ENCODE measurements at regions not wholly inside any gene's neighbourhood (a gene's known extent, or its start where the extent isn't known, plus 50 kb on each side); places are given as distances from the start of the nearest gene placed in this dataset.

DNA sequence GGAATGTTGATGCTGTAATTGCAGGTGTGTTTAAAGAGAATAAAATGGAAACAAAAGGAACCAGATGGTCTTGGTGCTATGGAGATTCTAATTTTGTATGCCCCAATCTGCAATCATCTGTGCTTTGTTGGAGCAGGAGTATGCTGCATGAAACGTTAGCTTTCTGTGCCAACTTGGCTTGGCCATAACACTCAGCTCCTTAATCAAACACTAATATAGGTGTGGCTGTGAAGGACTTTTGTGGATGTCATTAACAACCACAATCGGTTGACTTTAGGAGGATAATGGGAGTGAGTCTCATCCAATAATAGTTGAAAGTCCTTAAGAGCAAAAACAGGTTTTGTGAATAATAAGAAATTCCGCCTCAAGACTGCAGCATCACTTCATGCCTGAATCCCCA, 399.2 kb downstream of the NLGN4X start:
- no peak for DNase-seq (ENCODE audit: low read depth in 1 of 2, low spot score in 1 of 2)

DNA sequence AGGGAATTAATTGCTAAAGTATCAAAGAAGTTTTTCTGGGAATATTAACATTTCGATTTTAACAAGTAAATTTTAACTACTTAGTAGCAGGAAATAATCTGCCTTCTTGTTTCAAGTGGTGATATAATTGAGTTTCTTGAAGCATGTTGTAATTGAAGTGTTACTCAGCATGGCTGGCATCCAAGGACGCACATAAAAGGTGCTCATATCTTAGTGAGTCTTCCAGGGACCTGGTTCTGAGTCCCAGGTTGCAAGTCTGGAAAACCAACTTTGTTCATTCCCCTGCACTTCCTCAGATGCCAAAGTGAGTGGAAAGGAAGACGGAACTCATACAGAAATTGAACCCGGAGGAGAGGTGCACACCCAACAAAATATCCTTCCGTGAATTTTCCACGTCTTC, 399.6 kb downstream of the NLGN4X start:
- no peak for DNase-seq (ENCODE audit: low read depth in 1 of 2, low spot score in 1 of 2)

DNA sequence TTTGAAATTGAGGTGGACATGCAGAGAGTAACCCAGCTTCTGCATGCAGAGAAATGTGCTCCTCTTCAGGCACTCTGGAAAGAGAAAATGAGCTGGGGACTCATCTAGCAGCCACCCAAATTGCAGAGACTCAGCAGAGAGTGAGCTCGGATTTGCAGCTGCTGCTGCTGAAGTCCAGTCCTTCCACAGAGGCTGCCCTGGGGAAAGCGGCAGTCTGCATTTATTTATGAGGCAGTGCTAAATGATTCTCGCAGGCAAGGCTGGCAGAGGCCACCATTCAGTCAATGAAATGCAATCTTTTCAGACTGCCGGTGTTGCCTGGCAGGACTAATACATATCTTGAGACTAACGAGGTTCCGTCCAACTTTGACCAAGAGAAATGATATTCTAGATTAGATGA, 404.8 kb downstream of the NLGN4X start:
- DNase-seq (ENCODE audit: low read depth in 1 of 2, low spot score in 1 of 2) = no peak

DNA sequence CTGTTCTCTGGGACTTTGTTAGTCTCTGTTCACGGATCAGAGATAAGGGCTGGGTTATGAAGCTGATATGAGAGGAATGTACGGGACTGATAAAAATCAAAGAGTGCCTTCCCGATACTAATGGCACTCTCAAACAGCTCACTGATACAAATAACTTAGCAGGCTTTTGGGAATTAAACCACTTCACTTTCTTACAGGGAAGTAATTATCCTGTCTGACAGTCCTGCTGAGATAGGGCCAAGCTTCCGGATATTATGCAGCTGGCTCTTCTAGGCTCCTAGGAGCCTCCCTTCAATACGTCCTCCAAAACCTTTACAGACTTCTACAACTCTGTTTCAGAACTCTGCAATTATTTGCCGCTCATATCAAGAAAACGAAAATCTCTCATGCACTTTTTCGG, 418.0 kb downstream of the NLGN4X start:
- DNase-seq (ENCODE audit: low read depth in 1 of 2, low spot score in 1 of 2) = no peak

DNA sequence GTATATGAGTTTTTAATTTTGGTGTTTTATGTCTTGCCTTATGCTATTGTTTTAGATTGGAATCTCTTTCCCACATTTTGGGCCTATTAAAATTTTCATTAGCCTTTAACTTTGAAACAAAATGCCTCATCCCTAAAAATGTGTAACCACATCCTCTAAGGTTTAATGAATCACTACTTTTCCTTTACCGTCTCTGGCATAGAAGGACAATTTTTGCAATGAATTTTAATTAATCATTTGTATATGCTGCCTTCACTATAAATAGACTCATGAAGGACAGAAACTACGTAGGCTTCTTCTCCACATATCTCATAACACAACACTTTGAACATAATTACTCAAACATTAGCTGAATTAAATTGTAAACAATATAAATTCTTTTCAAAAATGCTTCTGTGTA, 421.5 kb downstream of the NLGN4X start:
- DNase-seq (ENCODE audit: low read depth in 1 of 2, low spot score in 1 of 2) = no peak

DNA sequence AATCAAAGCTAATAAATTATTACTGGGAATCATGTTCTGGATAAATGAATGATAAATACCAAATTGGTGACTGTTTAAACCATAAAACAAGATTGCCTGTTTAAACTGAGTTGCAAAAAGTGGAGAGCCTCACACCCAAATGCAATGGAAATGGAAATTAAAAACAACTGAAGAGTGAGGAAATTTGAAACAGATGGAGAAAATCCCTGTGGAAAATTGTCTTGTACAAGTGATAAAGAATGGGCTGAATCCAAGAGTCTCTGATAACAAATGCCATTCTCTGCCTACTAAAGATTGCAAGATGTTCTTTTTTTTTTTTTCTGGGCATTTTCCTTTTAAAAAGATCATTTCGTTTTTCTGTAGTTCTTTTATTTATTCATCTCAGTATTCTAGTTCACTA, 426.3 kb downstream of the NLGN4X start:
- no peak for DNase-seq (ENCODE audit: low read depth in 1 of 2, low spot score in 1 of 2)

DNA sequence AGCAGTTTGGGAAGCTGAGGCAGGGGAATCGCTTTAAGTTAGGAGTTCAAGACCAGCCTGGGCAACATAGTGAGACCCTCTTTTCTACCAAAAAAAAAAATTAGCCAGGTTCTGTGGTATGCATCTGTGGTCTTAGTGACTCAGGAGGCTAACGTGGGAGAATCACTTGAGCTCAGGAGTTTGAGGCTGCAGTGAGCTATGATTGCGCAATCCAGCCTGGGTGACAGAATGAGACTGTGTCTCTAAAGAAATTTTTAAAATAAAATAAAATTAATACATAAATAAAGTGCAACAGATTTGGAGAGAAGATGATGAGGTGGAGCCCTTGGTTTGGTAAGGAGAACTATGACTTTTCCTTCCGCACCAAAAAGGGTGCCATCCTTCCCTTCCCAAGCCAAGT, 436.9 kb downstream of the NLGN4X start:
- DNase-seq (ENCODE audit: low read depth in 1 of 2, low spot score in 1 of 2) = no peak

DNA sequence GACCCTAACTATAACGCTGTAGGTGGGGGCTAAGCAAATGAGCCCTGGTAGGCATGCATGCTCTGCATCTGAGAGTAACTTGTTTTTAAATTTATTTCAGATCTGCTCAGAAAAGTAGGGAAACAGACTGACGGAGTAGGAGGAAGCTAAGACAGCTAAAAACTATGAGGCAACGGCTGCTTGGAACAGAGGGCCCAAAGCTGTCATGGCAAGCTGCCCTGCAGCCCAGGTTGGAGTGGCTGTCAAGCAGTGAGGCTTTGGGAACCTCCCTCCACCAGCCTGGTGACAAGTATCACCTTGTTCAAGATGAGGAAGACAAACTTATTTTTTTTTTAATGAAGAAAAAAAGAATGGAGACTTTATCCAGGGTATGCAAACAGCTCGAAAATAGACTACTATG, 439.8 kb downstream of the NLGN4X start:
- DNase-seq (ENCODE audit: low read depth in 1 of 2, low spot score in 1 of 2) = no peak

DNA sequence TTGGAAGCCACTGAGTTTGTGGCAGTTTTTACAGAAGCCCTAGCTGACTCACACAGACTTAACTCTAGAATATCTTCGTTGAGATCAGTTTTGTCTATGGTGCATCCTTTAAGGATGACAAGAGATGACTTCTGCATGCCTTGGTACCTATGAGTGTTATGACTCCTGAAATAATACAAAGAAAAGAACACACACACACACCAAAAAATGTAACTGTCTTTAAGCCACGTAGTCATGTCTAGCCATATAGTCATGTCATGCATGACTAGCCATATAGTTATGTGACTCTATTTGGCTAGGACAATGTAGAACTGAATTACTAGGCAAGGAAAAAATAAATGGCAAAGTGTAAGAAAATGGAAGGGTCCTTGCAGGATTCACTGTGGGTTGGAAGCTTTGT, 447.8 kb downstream of the NLGN4X start:
- no peak for DNase-seq (ENCODE audit: low read depth in 1 of 2, low spot score in 1 of 2)

DNA sequence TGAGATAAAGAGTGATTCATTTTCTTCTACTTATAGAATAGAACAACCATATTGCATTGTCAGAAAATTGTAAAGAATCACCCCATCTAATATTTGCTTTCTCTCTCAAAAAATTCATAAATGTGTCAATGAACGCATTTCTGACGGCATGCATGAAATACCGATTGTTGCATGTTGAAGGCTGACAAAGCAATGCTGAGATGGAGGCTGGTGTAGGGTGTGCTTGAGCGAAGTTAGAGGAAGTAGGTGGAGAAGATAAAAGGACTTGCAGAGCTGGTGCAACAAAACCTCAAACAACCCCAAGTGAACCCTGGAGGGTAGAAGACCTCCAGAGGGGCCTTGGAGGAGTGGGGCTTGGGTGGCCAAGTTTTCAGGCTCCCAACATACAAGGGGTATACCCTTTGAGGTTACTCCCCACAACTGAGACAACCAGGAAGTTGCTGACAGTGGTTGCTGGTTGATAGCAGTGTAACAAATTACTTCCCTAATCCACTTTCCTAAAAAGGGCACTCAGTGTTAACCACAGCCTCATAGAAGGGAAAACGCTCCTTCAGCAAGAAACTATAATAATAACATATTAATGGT, 452.7 kb downstream of the NLGN4X start:
- no peak for DNase-seq (ENCODE audit: low read depth in 1 of 2, low spot score in 1 of 2)

DNA sequence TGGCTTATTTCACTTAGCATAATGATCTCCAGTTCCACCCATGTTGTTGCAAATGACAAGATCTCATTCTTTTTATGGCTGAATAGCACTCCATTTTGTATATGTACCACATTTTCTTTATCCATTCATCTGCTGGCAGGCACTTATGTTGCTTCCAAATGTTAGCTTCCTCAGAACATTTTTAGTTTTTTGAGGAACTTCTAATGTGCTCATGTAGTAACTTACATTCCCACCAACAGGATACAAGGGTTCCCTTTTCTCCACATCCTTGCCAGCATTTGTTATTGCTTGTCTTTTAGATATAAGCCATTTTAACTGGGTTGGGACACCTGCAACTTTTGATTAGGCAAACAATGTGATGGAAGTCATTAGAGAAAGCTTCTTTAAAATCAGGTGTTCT, 454.2 kb downstream of the NLGN4X start:
- DNase-seq (ENCODE audit: low read depth in 1 of 2, low spot score in 1 of 2) = no peak

DNA sequence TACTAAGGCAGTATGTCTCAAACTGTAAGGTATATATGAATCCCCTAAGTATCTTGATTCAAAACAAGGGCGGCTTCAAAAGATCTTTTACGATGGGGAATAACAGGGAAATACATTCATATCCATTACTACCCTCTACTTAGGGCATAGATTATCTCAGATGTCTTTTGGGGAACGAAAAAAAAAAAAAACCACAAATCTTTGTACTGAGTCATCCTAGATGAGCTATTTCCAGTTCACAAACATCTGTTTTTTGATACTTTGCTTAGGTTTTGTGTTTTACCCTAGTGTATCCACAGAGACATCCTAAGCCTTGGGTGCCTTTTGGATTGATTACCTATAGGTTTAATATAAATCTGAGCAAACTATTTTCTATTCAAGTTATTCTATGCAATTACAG, 457.2 kb downstream of the NLGN4X start:
- no peak for DNase-seq (ENCODE audit: low read depth in 1 of 2, low spot score in 1 of 2)

DNA sequence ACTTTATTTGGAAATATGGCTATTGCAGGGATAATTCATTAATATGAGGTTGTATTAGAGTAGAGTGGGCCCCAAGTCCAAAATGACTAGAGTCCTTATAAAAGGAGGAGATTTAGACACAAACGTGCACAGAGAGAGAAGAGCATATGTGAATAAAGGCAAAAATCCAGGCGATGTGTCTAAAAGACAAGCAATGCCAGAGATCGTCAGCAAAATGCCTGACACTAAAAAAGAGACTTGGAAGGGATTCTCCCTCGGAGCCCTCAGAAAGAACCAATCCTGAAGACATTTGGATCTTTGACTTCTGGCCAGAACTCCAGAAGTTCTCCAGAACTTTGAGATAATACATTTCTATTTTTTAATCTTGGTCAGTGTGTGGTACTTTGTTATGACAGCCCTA, 472.1 kb downstream of the NLGN4X start:
- DNase-seq (ENCODE audit: low read depth in 1 of 2, low spot score in 1 of 2) = no peak

DNA sequence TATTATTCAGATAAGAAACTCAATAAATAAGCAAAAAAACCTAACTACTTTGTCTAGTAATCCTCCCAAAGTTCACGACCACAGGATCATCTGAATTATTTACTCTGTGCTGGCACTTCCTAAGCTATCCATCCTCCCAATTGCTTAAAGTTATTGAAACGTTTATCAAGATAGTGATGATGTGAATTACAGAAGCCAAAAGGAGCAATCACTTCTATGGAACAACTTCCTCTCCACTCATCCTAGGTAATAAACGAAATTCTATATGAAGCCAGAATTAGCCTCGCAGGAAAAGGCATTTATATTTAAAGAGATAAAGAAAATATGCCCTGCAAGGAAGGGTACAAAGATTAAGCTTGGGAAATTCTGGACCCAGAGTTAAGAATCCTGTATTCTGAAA, 475.4 kb downstream of the NLGN4X start:
- DNase-seq (ENCODE audit: low read depth in 1 of 2, low spot score in 1 of 2) = no peak

DNA sequence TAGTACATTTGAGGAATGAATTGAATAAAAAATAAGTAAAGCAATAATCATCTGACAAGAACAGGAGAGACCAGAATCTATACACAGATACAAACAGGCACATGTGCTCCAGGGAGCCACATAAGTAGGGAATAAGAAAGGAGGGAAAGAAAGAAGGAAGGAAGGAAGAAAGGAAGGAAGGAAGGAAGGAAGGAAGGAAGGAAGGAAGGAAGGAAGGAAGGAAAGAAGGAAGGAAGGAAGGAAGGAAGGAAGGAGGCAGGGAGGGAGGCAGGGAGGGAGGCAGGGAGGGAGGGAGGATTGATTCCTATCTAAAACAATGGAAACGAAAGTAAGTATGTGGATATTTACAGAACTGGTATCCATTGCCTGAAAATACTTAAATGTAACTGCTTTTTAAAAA, 475.8 kb downstream of the NLGN4X start:
- no peak for DNase-seq (ENCODE audit: low read depth in 1 of 2, low spot score in 1 of 2)

DNA sequence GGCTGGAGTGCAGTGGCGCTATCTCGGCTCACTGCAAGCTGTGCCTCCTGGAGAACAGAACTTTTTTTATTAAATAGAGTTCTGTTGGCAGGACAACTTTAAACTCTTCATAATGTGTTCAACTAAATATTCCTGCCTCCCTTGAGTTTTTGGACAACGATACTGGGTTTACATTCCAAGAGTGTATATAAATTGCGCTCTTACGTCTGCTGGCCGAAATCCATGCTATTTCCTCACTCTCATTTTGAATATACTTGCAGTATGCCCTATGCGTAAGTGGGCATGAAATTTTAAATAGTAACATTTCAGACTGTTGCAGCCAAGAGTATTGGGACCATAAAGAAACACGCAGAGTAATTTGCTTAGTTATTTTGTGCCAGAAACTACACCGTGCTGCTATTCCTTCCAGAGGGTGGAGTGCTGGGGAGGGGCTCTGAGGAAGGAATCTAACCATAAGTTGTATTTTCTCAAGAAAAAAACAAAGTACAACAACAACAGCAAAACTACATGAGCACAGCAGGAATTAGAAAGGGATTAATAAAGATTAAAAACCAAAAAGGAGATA, 480.0 kb downstream of the NLGN4X start:
- no peak for DNase-seq (ENCODE audit: low read depth in 1 of 2, low spot score in 1 of 2)

DNA sequence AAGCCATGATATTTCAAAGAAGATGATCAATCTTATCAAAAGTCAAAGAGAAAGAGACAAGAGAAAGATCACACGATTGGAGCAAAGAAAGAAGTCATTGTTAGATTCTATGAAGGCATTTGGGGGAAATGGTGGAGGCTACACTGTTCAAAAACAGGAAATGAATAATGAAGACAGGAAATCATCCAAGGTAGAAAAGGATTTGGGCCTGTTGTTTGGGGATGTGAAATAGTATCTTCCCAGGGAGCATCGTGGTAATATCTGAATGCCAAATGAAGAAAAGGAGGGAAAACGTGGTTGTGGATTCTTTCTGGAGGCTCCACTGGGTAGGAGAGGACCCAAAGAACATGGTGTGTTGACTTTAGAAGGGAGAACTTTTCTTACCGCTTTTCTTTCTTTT, 482.4 kb downstream of the NLGN4X start:
- no peak for DNase-seq (ENCODE audit: low read depth in 1 of 2, low spot score in 1 of 2)

DNA sequence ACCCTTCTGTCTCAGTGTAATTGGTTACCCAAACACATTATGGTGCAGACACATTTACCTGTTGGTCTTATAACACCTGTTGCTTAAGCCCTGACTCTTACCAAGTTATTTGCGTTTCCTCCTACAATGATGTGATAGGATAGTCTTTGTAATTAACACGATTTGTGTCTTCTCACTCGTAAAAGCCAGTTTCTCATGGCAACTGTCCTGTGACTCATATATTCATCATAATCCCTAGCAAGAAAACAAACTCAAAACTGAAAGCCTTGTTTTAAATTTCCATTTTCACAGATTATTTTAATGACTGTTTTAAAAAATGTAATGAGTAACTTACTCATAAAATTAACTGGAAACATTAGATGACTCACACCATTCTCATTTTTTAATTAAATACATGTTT, 495.2 kb downstream of the NLGN4X start:
- DNase-seq (ENCODE audit: low read depth in 1 of 2, low spot score in 1 of 2) = no peak

DNA sequence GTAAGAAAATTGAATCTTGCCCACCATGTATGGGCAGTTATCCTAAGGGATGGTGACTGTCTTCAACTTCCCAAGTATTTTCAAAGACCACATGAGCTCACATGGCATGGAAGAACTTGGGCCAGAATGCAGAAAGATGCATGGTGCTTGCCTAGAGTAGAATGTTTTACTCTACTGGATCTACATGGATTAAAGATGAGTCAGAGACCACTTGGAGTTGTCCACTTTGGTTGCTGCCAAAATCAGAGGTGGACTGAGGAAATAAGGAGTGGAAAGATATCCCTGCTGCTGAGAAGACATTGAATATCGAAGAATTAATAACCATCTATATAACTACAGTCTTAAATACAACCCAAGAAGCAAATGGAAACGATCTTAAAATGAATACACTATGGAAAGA, 498.1 kb downstream of the NLGN4X start:
- no peak for DNase-seq (ENCODE audit: low read depth in 1 of 2, low spot score in 1 of 2)

DNA sequence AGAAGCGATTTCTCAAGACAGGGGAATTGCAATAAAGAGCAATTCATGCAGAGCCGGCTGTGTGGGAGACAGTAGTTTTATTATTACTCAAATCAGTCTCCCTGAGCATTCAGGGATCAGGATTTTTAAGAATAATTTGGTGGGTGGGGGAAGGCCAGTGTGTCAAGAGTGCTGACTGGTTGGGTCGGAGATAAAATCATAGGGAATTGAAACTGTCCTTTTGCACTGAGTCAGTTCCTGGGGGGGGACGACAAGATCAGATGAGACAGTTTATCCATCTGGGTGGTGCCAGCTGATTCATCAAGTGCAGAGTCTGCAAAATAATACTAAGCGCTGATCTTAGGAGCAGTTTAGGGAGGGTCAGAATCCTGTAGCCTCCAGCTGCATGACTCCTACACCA, 502.4 kb downstream of the NLGN4X start:
- no peak for DNase-seq (ENCODE audit: low read depth in 1 of 2, low spot score in 1 of 2)

DNA sequence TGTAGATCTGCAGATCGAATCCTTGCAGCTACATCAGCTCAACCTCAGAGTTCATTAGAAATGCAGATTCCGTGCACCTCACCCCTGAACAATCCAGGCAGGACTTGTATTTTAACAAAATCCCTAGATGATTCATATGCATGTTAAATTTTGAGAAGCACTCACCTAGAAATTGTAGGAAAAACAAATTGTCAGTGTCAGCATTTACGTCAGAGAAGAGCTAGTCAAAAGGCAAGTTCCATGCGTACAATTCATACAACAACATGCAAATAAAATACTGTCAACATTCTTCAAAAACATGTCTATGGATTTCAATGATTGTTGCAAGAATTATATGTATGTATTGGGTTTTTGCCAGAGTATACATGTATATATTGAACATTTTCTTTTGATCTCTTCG, 504.5 kb downstream of the NLGN4X start:
- DNase-seq (ENCODE audit: low read depth in 1 of 2, low spot score in 1 of 2) = no peak

DNA sequence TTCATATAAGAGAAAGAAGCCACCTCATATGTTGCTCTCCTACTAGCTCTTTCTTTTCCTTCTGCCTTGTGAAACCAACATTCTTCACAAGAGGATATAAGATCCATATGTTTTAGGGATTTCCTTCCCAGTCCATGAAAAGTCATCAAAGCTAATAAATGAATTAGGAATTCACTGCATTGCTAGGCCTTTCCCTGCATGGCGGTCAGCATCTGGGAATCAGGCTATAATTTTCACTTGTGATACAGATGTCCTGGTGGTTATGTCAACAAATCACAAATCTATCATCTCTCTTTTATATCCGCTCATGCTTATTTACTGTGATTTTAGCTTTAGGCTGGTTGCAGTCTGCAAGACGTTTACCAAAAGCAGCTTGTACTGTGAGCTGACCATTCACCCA, 510.0 kb downstream of the NLGN4X start:
- DNase-seq (ENCODE audit: low read depth in 1 of 2, low spot score in 1 of 2) = no peak

DNA sequence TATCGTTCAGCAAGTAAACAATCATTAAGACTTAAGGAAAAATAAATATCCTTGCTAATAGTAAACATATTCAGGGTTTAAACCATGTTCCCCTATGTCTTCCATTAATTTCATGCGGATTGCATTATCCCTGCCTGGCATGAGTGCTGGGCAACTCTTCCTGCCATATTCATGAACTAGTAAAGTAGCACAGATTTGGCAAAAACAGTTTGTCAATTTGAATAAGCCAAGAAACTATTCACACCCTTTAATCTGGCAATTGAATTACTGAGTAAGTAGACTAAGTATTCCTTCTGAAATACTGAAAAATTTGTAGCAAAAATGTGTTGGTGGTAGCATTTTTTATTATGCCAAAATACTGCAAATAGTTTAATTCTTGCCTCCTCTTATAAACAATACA, 512.0 kb downstream of the NLGN4X start:
- no peak for DNase-seq (ENCODE audit: low read depth in 1 of 2, low spot score in 1 of 2)

DNA sequence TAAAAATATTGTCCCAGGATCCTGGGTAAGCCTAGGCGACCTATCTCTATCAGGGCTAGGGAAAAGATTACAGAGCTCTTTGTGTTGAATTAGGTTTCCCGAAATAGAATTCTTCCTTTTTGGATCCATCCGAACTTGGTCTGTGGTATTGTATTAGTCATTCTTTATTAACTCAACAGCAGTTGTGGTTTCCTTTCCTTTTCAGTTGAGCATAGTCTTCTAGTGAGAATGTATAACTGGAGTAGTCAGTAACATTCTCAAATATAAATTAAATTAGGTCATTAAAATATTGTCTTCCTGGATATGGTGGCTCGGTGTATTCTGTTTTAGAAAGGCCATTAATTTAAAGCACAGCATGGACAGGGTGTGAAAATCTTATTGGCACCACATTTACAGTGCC, 520.4 kb downstream of the NLGN4X start:
- DNase-seq (ENCODE audit: low read depth in 1 of 2, low spot score in 1 of 2) = no peak
